ENCODE measurements at regions not wholly inside any gene's neighbourhood (a gene's known extent, or its start where the extent isn't known, plus 50 kb on each side); places are given as distances from the start of the nearest gene placed in this dataset.

- Histone ChIP-seq H3K27me3 (ENCODE audit: control insufficient read depth, insufficient read depth, low read length, poor library complexity, severe bottlenecking) (no peaks in the 10 kb centered on the region), H3K9me3 (ENCODE audit: control insufficient read depth, low read length) (no peaks in the 10 kb centered on the region), H3K4me1 (ENCODE audit: control insufficient read depth, insufficient read depth, low read length) (peaks cover 6% of the 10 kb centered on the region), H3K27ac (ENCODE audit: insufficient read depth, low read depth, low read length, poor library complexity, severe bottlenecking) (no peak overlapping the region), H3K36me3 (ENCODE audit: control insufficient read depth, insufficient read depth, low read length) (no peaks in the 10 kb centered on the region), H3K4me3 (ENCODE audit: insufficient read depth, low read depth, low read length) (no peak overlapping the region)
- WGBS, 2 experiments = 90 to 96% methylated on average over 2 of the region's 3 CpGs
Measured at GRCh38 chr18:28576941-28577340, 400.0 kb upstream of the CDH2 start.

DNA sequence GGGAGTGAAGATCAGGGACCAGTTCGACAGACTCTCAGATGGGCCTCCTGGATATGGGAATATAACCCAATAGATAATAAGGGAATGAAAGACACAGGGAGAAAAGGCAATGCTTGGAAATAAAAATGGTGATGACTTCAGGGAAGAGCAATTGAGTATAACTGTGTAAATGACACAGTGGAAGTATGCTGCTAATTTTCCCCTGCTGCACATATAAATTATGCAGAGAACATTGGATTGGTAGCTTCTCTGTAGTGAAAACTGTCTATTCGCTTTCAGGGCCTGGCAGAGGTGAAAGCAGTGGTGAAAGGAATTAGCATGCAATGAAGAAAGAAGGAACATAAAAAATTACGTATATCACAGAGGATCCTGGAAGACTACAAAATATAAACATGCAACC, 398.2 kb upstream of the CDH2 start:
- Histone ChIP-seq H3K9me3 (ENCODE audit: control insufficient read depth, low read length) (no peaks in the 10 kb centered on the region), H3K36me3 (ENCODE audit: control insufficient read depth, insufficient read depth, low read length) (no peaks in the 10 kb centered on the region), H3K4me1 (ENCODE audit: control insufficient read depth, insufficient read depth, low read length) (no peaks in the 10 kb centered on the region), H3K4me3 (ENCODE audit: insufficient read depth, low read depth, low read length) (no peak overlapping the region), H3K27me3 (ENCODE audit: control insufficient read depth, insufficient read depth, low read length, poor library complexity, severe bottlenecking) (no peaks in the 10 kb centered on the region), H3K27ac (ENCODE audit: insufficient read depth, low read depth, low read length, poor library complexity, severe bottlenecking) (no peak overlapping the region)
- 92 to 95% methylated on average over 2 to 3 of the region's 3 CpGs for WGBS, 2 experiments

DNA sequence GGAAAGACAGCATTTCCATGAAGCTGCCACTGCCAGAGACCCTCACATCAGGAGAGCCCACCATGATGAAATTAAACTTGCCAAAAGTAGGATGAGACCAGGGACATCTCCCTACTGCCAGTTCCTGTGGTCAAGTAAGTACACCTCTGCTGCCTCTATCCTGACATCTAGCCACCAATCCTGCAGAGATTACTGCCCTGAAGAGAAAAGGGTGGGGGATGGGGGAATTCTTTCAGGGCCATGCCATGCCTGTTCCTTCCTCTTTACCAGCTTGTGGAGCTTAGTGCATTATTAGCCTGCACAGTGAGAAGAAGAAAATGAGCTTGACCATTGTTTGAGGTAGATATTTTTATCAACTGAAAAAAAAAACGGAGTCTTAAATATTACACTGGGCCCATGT, 397.2 kb upstream of the CDH2 start:
- H3K27ac ChIP-seq (ENCODE audit: insufficient read depth, low read depth, low read length, poor library complexity, severe bottlenecking) = no peak overlapping the region
- no peaks in the 10 kb centered on the region for H3K36me3 ChIP-seq (ENCODE audit: control insufficient read depth, insufficient read depth, low read length)
- no peak overlapping the region for H3K4me3 ChIP-seq (ENCODE audit: insufficient read depth, low read depth, low read length)
- WGBS, 2 experiments = 86% methylated on average over 1 of the region's 1 CpG
- H3K27me3 ChIP-seq (ENCODE audit: control insufficient read depth, insufficient read depth, low read length, poor library complexity, severe bottlenecking) = no peaks in the 10 kb centered on the region
- no peaks in the 10 kb centered on the region for H3K9me3 ChIP-seq (ENCODE audit: control insufficient read depth, low read length)
- H3K4me1 ChIP-seq (ENCODE audit: control insufficient read depth, insufficient read depth, low read length) = no peaks in the 10 kb centered on the region

- no peaks in the 10 kb centered on the region for H3K36me3 ChIP-seq (ENCODE audit: control insufficient read depth, insufficient read depth, low read length)
- no peaks in the 10 kb centered on the region for H3K27me3 ChIP-seq (ENCODE audit: control insufficient read depth, insufficient read depth, low read length, poor library complexity, severe bottlenecking)
- H3K4me1 ChIP-seq (ENCODE audit: control insufficient read depth, insufficient read depth, low read length) = no peaks in the 10 kb centered on the region
- WGBS, 2 experiments = 85 to 90% methylated on average over 2 of the region's 2 CpGs
- H3K9me3 ChIP-seq (ENCODE audit: control insufficient read depth, low read length) = no peaks in the 10 kb centered on the region
- no peak overlapping the region for H3K4me3 ChIP-seq (ENCODE audit: insufficient read depth, low read depth, low read length)
- no peak overlapping the region for H3K27ac ChIP-seq (ENCODE audit: insufficient read depth, low read depth, low read length, poor library complexity, severe bottlenecking)
Measured at GRCh38 chr18:28571929-28572328, 395.0 kb upstream of the CDH2 start.

DNA sequence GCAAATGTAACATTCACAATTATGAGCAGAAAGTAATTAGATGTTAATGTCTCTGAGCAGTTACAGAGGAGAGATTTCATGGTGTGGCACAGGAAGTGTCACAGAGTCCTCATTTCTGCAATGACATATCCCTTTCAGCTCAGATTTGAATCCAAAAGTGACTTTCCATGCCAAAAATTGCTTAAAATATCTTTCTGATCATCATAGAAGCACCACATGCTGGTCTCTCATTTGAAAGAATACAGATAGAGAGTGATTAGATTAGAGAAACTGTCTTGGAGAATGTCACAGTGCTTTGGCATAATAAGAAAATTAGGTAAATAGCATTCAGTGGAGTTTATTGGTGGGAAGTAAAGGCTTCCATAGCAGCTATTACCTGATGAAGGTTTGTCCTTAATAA, 383.4 kb upstream of the CDH2 start:
- Histone ChIP-seq H3K4me3 (ENCODE audit: insufficient read depth, low read depth, low read length) (no peak overlapping the region), H3K27me3 (ENCODE audit: control insufficient read depth, insufficient read depth, low read length, poor library complexity, severe bottlenecking) (no peaks in the 10 kb centered on the region), H3K4me1 (ENCODE audit: control insufficient read depth, insufficient read depth, low read length) (no peaks in the 10 kb centered on the region), H3K36me3 (ENCODE audit: control insufficient read depth, insufficient read depth, low read length) (no peaks in the 10 kb centered on the region), H3K9me3 (ENCODE audit: control insufficient read depth, low read length) (no peaks in the 10 kb centered on the region), H3K27ac (ENCODE audit: insufficient read depth, low read depth, low read length, poor library complexity, severe bottlenecking) (no peak overlapping the region)

GRCh38 chr18:28559511-28559910, 382.6 kb upstream of the CDH2 start:
- WGBS, 2 experiments = 80 to 90% methylated on average over 1 of the region's 1 CpG
- Histone ChIP-seq H3K4me3 (ENCODE audit: insufficient read depth, low read depth, low read length) (no peak overlapping the region), H3K9me3 (ENCODE audit: control insufficient read depth, low read length) (no peaks in the 10 kb centered on the region), H3K27me3 (ENCODE audit: control insufficient read depth, insufficient read depth, low read length, poor library complexity, severe bottlenecking) (no peaks in the 10 kb centered on the region), H3K4me1 (ENCODE audit: control insufficient read depth, insufficient read depth, low read length) (no peaks in the 10 kb centered on the region), H3K36me3 (ENCODE audit: control insufficient read depth, insufficient read depth, low read length) (no peaks in the 10 kb centered on the region), H3K27ac (ENCODE audit: insufficient read depth, low read depth, low read length, poor library complexity, severe bottlenecking) (no peak overlapping the region)

- no peak overlapping the region for H3K27ac ChIP-seq (ENCODE audit: insufficient read depth, low read depth, low read length, poor library complexity, severe bottlenecking)
- peaks cover 8% of the 10 kb centered on the region for H3K4me1 ChIP-seq (ENCODE audit: control insufficient read depth, insufficient read depth, low read length)
- no peaks in the 10 kb centered on the region for H3K36me3 ChIP-seq (ENCODE audit: control insufficient read depth, insufficient read depth, low read length)
- 87 to 92% methylated on average over 3 to 4 of the region's 4 CpGs for WGBS, 2 experiments
- no peak overlapping the region for H3K4me3 ChIP-seq (ENCODE audit: insufficient read depth, low read depth, low read length)
- H3K9me3 ChIP-seq (ENCODE audit: control insufficient read depth, low read length) = no peaks in the 10 kb centered on the region
- no peaks in the 10 kb centered on the region for H3K27me3 ChIP-seq (ENCODE audit: control insufficient read depth, insufficient read depth, low read length, poor library complexity, severe bottlenecking)
Measured at GRCh38 chr18:28541934-28542333, 365.0 kb upstream of the CDH2 start.

- no peaks in the 10 kb centered on the region for H3K9me3 ChIP-seq (ENCODE audit: control insufficient read depth, low read length)
- H3K4me1 ChIP-seq (ENCODE audit: control insufficient read depth, insufficient read depth, low read length) = peaks cover 8% of the 10 kb centered on the region
- H3K36me3 ChIP-seq (ENCODE audit: control insufficient read depth, insufficient read depth, low read length) = no peaks in the 10 kb centered on the region
- H3K4me3 ChIP-seq (ENCODE audit: insufficient read depth, low read depth, low read length) = no peak overlapping the region
- WGBS, 2 experiments = 66 to 73% methylated on average over 3 of the region's 3 CpGs
- no peaks in the 10 kb centered on the region for H3K27me3 ChIP-seq (ENCODE audit: control insufficient read depth, insufficient read depth, low read length, poor library complexity, severe bottlenecking)
- H3K27ac ChIP-seq (ENCODE audit: insufficient read depth, low read depth, low read length, poor library complexity, severe bottlenecking) = no peak overlapping the region
Measured at GRCh38 chr18:28541276-28541930, 364.5 kb upstream of the CDH2 start.

GRCh38 chr18:28529644-28530043, 352.7 kb upstream of the CDH2 start:
- Histone ChIP-seq H3K27me3 (ENCODE audit: control insufficient read depth, insufficient read depth, low read length, poor library complexity, severe bottlenecking) (no peaks in the 10 kb centered on the region), H3K9me3 (ENCODE audit: control insufficient read depth, low read length) (no peaks in the 10 kb centered on the region), H3K4me3 (ENCODE audit: insufficient read depth, low read depth, low read length) (no peak overlapping the region), H3K27ac (ENCODE audit: insufficient read depth, low read depth, low read length, poor library complexity, severe bottlenecking) (no peak overlapping the region), H3K4me1 (ENCODE audit: control insufficient read depth, insufficient read depth, low read length) (peaks cover 3% of the 10 kb centered on the region), H3K36me3 (ENCODE audit: control insufficient read depth, insufficient read depth, low read length) (no peaks in the 10 kb centered on the region)
- 100% methylated on average over 1 of the region's 1 CpG for WGBS, 2 experiments

- Histone ChIP-seq H3K36me3 (ENCODE audit: control insufficient read depth, insufficient read depth, low read length) (no peaks in the 10 kb centered on the region), H3K4me3 (ENCODE audit: insufficient read depth, low read depth, low read length) (no peak overlapping the region), H3K27me3 (ENCODE audit: control insufficient read depth, insufficient read depth, low read length, poor library complexity, severe bottlenecking) (no peaks in the 10 kb centered on the region), H3K4me1 (ENCODE audit: control insufficient read depth, insufficient read depth, low read length) (peaks cover 26% of the 10 kb centered on the region), H3K9me3 (ENCODE audit: control insufficient read depth, low read length) (no peaks in the 10 kb centered on the region), H3K27ac (ENCODE audit: insufficient read depth, low read depth, low read length, poor library complexity, severe bottlenecking) (no peak overlapping the region)
- WGBS, 2 experiments = 89 to 100% methylated on average over 1 of the region's 1 CpG
Measured at GRCh38 chr18:28526196-28526595, 349.3 kb upstream of the CDH2 start.
